GM20000 (cell line): ENCODE measurements at regions not wholly inside any gene's neighbourhood (a gene's known extent, or its start where the extent isn't known, plus 50 kb on each side); places are given as distances from the start of the nearest gene placed in this dataset.

ENCODE experiments used
- DNase-seq: peaks from one replicate; pipeline ENCODE4 v3.0.0; 2012; ENCODE audit warnings: low spot score
- CTCF ChIP-seq: IDR thresholded peaks from 2 replicates; pipeline ENCODE4 v1.5.1; 2012; ENCODE audit warnings: mild to moderate bottlenecking, control low read depth; ENCODE audit errors: extremely low read depth, missing control alignments

GRCh38 chrX:122878269-122878668 lies 305.8 kb upstream of the GRIA3 start:
- no peak for TF ChIP-seq CTCF
- DNase-seq, result no peak

- DNase-seq, result no peak
- no peak for TF ChIP-seq CTCF
These were observed 303.1 kb upstream of the GRIA3 start for GRCh38 chrX:122880952-122881351.

- DNase-seq, result no peak
- TF ChIP-seq CTCF, result no peak
These were observed 293.3 kb upstream of the GRIA3 start for GRCh38 chrX:122890729-122891128.

GRCh38 chrX:122906726-122907125 lies 277.4 kb upstream of the GRIA3 start:
- DNase-seq, result no peak
- TF ChIP-seq CTCF, result no peak

GRCh38 chrX:122907375-122907774 lies 276.7 kb upstream of the GRIA3 start:
- TF ChIP-seq CTCF, result no peak
- DNase-seq, result no peak

- no peak for TF ChIP-seq CTCF
- DNase-seq, result no peak
These were observed 273.4 kb upstream of the GRIA3 start for GRCh38 chrX:122910697-122911096.

GRCh38 chrX:122913134-122913533 lies 270.9 kb upstream of the GRIA3 start:
- DNase-seq, result no peak
- no peak for TF ChIP-seq CTCF
